Activated naive CD8-positive, alpha-beta T cell treated with anti-CD3 and anti-CD28 coated beads, Interleukin-2, amount 10 ng/mL, durations not matched to agents 7 days and 5 days (primary cell): ENCODE measurements at regions not wholly inside any gene's neighbourhood (a gene's known extent, or its start where the extent isn't known, plus 50 kb on each side); places are given as distances from the start of the nearest gene placed in this dataset.
"Not testable (repeated sequence)": the region's sequence is repeated elsewhere in the genome, so short reads cannot be mapped to it uniquely, and the experiment has no call there.

Source experiments
- ATAC-seq: fragments of 150-1000 bp; cut with Tn5 transposase; one replicate; pipeline ENCODE4 v1.10.0; 2021; ENCODE audit warnings: low read depth, moderate library complexity
- POLR2A ChIA-PET: fragments of 350-600 bp; sonication (Branson Sonifier 250); formaldehyde crosslinking; loops from one replicate; lab custom pipeline; 2021; ENCODE audit warnings: antibody characterized with exemption; lab: Charles Lee
- DNase-seq: peaks from one replicate; pipeline ENCODE4 v3.0.0; 2021
- H3K27ac Mint-ChIP-seq: one replicate; pipeline ENCODE4 v1.8.0; 2022; ENCODE audit warnings: mild to moderate bottlenecking, mixed read lengths
- H3K27me3 Mint-ChIP-seq: one replicate; pipeline ENCODE4 v1.8.0; 2022; ENCODE audit warnings: mild to moderate bottlenecking, moderate library complexity, mixed read lengths
- H3K36me3 Mint-ChIP-seq: one replicate; pipeline ENCODE4 v1.8.0; 2021; ENCODE audit warnings: mild to moderate bottlenecking, mixed read lengths
- H3K4me1 Mint-ChIP-seq: one replicate; pipeline ENCODE4 v1.8.0; 2021; ENCODE audit warnings: mixed read lengths
- H3K4me3 Mint-ChIP-seq: one replicate; pipeline ENCODE4 v1.8.0; 2022; ENCODE audit warnings: mild to moderate bottlenecking, moderate library complexity, mixed read lengths
- H3K9me3 Mint-ChIP-seq: one replicate; pipeline ENCODE4 v1.8.0; 2021; ENCODE audit warnings: mixed read lengths

DNA sequence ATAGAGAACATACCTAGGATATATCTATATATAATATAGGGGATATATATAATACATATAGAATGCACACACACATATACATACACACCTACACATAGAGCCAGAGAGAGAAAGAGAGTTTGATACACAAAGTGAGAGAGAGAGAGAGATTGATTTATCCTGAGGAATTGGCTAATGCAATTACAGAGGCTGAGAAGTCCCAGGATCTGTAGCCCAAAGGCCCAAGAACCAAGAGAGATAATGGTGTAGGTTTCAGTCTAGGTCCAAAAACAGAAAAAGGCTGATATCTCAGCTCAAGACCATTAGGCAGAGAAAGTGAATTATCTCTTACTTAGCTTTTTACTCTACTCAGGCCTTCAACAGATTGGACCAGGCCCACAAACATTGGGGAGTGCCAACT, 715.0 kb upstream of the LCORL start:
- no peak overlapping the region for H3K27ac Mint-ChIP-seq
- DNase-seq (no peak), ATAC-seq (no peak)
- H3K4me1 Mint-ChIP-seq = no peaks in the 10 kb centered on the region
- H3K9me3 Mint-ChIP-seq = peaks cover 3% of the 10 kb centered on the region
- POLR2A ChIA-PET = no interaction called here
- no peaks in the 10 kb centered on the region for H3K27me3 Mint-ChIP-seq
- no peak overlapping the region for H3K4me3 Mint-ChIP-seq
- no peaks in the 10 kb centered on the region for H3K36me3 Mint-ChIP-seq

DNA sequence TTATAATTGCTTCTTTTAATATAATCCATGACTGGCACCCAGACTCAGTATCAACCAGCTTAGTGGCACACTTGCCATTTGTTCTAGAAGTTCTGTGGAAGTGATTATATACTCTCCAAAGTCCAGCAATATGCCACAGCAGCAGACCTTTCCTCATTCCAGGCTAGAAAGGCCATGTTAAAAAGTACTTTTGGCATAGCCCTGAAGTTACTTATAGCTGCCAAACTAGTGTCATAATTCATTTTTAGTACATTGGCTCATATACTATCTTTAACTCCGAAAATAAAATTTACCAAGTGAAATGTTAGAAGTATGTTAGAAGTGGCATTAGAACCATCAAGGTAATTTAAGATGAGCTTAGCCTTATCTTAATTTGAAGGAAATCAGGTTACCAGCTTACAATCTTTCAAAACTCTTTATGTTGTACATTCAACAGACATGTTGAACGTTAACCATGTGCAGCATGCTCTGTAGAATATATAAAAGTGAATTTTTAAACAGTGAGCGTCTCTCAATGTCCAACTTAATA, 714.2 kb upstream of the LCORL start:
- DNase-seq (no peak), ATAC-seq (no peak)
- Mint-ChIP-seq H3K27ac (no peak overlapping the region), H3K27me3 (no peaks in the 10 kb centered on the region), H3K36me3 (no peaks in the 10 kb centered on the region), H3K4me3 (no peak overlapping the region), H3K9me3 (peaks cover 3% of the 10 kb centered on the region), H3K4me1 (no peaks in the 10 kb centered on the region)
- POLR2A ChIA-PET = no interaction called here

DNA sequence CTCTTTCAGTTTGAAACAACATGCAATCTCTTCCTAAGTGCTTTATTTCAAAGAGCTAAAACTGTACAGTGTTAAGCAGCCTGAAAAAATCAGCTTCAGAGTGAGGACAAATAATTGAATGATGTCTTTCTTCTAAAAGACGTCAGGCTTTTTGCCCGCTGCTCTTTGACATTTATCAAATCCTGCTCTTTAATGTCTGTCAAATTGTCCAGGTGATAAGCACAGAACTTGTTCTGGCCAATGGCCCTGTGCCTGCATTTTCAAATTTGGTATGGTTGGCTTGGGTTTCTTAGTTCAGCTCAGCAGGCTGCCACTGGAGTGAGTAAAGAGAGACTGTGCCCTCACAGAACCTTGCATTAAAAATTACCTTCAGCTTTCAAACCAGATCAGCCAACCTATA, 712.9 kb upstream of the LCORL start:
- Mint-ChIP-seq H3K4me3 (no peak overlapping the region), H3K4me1 (no peaks in the 10 kb centered on the region), H3K27ac (no peak overlapping the region), H3K9me3 (peaks cover 3% of the 10 kb centered on the region), H3K36me3 (no peaks in the 10 kb centered on the region), H3K27me3 (no peaks in the 10 kb centered on the region)
- ATAC-seq (no peak), DNase-seq (no peak)
- POLR2A ChIA-PET = no interaction called here

DNA sequence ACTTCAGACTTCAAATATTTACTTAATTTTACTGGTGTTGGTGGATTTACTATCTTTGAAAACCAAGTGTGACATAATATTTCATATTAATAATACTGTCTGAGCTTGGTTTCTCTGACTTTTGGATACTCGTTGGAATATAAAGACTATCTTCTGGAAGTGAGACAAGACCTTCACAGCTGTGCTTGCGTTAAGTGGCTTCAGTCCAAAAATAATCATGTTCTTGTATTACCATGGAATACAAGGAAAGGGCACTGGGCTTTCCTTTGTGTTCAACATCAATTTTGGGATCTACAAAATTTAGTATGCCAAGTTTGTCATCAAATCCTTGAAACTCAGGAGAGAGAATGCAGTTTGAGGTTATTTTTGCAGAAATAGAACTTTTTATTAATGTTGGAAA, 712.4 kb upstream of the LCORL start:
- no peaks in the 10 kb centered on the region for H3K36me3 Mint-ChIP-seq
- H3K9me3 Mint-ChIP-seq = peaks cover 3% of the 10 kb centered on the region
- no peak overlapping the region for H3K27ac Mint-ChIP-seq
- H3K4me1 Mint-ChIP-seq = no peaks in the 10 kb centered on the region
- DNase-seq = no peak
- no peaks in the 10 kb centered on the region for H3K27me3 Mint-ChIP-seq
- no peak for ATAC-seq
- H3K4me3 Mint-ChIP-seq = no peak overlapping the region
- POLR2A ChIA-PET = no interaction called here

DNA sequence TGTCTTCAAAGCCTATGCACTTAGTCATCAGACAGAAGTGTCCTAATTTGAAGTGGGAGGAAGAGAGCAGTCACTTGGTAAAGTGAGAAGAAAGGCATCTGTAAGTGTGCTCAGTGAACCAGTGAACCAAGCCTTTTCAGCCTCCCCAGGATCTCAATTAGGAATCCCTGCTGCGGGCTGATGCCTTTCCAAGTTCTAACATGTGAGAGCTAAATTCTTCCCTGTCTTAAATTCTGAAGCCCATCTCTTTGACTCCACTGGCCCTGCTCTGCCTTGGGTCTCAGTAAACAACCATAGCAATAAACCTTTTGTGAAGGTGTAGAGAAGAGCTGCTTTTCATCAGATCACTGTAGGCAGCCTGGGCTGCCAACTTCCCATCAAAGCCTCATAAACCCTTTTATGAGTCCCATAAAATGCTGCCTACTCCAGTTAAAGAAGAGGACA, 701.2 kb upstream of the LCORL start:
- H3K36me3 Mint-ChIP-seq = no peaks in the 10 kb centered on the region
- H3K27ac Mint-ChIP-seq = no peak overlapping the region
- H3K9me3 Mint-ChIP-seq = peaks cover 3% of the 10 kb centered on the region
- POLR2A ChIA-PET = no interaction called here
- no peaks in the 10 kb centered on the region for H3K4me1 Mint-ChIP-seq
- H3K4me3 Mint-ChIP-seq = no peak overlapping the region
- no peak for DNase-seq
- no peak for ATAC-seq
- H3K27me3 Mint-ChIP-seq = no peaks in the 10 kb centered on the region

DNA sequence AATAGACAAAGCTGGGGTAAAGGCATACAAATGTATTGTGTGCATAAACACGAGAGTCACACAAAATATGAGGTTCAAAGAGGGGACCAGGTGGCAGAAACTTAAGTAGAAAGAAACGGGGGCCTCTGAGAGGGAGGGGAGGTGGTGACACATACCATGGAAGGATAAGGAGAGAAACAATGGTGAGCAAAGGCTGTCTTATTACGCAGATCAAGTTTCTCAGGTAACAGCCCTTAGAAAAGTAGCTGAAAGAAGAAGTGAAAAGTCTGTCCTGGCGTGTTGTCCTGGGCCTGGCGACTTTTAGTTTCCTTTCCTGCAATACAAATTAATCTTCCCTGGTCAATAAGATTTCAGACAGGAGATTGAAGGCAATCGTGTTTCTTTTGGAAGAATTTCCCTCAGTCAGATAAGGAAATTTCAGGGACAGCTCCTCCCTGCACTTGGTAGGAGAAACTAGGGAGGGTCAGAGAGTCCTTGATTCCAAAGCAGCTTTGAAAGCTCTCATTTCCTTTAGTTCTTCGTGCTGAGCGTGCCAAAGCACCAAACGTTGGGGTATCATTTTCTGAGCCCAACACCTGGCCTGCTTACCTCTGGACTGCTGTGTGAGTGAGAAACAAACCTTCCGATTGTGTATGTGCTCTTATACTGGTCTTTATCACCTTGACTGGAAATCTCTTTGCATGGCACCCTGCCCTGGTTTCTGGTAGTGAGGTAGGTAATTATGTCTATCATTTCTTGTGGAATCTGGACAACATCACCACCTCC, 676.7 kb upstream of the LCORL start:
- Mint-ChIP-seq H3K4me3 (no peak overlapping the region), H3K36me3 (no peaks in the 10 kb centered on the region), H3K9me3 (peaks cover 1% of the 10 kb centered on the region), H3K27ac (no peak overlapping the region), H3K27me3 (peaks cover 4% of the 10 kb centered on the region), H3K4me1 (no peaks in the 10 kb centered on the region)
- no peak for DNase-seq
- no peak for ATAC-seq
- POLR2A ChIA-PET = no interaction called here

DNA sequence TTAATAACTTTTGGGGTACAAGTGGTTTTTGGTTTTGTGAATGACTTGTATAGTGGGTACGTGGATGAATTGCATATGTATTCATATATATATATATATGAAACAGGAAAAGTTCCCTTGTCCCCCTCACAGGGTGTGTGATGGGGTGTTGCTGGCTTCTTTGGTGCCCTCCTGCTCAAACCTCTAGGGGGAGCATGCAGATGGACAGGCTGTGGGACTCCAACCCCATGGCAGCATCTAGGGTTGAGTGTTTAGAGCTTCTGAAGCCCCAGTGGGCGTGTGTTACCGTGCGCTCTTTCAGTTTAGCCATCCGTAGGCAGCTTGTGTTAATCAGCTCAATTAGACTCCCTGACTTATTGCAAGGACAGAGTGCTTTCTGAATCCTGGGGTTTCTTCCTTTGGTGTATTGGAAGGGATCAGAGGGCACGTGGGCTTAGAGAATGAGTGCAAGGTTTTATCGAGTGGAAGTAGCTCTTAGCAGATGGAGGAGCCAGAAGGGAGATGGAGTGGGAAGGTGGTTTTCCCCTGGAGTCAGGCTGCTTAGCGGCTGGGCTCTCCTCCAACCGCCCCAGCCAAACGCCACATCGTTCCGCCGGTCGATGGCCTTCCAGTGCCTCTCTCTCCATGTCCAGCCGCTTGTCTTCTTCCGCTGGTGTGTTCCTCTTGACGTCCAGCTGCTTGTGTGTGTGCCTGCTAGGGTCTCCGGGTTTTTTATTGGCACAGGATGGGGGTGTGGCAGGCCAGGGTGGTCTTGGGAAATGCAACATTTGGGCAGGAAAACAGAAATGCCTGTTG, 674.4 kb upstream of the LCORL start:
- POLR2A ChIA-PET = no interaction called here
- Mint-ChIP-seq H3K27ac (no peak overlapping the region), H3K27me3 (peaks cover 2% of the 10 kb centered on the region), H3K36me3 (no peaks in the 10 kb centered on the region), H3K4me1 (no peaks in the 10 kb centered on the region), H3K4me3 (no peak overlapping the region), H3K9me3 (no peaks in the 10 kb centered on the region)
- DNase-seq (no peak), ATAC-seq (no peak)

DNA sequence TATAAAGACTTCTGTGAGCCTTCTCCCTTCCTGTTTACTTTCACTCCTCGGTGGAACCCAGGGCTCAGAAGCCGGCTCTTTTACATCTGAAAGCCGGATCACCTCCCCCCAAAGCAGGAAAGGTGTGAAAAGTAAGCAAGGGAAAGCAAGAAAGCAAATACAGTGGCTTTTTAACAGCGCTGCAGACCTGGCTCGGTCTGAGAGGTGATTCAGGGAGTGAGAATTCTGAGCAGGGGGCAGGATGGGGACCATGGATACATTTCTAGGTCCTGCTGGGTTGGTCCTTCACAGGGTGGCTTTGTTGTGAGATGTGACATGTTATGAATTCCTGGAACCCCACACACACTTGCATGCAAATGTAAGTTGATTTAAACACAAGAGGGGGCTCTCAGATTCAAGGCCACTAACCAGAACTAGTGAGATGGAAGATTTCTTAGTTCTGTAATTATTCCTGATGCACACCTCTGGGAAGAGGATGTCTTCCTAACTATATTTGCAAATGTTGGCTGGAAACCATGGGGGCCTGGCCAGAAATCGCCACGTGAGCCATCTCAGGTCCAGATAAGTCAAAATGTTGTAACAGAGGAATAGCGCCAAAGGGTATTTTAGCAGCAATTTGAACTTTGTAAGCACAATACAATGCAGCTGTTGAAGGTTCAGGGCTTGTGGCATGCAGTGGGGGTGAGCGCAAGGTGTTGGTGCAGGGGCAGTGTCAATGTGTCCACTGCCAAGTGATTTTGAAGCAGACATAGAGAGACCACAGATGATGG, 670.1 kb upstream of the LCORL start:
- DNase-seq (no peak), ATAC-seq (no peak)
- Mint-ChIP-seq H3K9me3 (no peaks in the 10 kb centered on the region), H3K36me3 (no peaks in the 10 kb centered on the region), H3K27me3 (peaks cover 2% of the 10 kb centered on the region), H3K4me1 (no peaks in the 10 kb centered on the region), H3K4me3 (no peak overlapping the region), H3K27ac (no peak overlapping the region)
- POLR2A ChIA-PET = no interaction called here

DNA sequence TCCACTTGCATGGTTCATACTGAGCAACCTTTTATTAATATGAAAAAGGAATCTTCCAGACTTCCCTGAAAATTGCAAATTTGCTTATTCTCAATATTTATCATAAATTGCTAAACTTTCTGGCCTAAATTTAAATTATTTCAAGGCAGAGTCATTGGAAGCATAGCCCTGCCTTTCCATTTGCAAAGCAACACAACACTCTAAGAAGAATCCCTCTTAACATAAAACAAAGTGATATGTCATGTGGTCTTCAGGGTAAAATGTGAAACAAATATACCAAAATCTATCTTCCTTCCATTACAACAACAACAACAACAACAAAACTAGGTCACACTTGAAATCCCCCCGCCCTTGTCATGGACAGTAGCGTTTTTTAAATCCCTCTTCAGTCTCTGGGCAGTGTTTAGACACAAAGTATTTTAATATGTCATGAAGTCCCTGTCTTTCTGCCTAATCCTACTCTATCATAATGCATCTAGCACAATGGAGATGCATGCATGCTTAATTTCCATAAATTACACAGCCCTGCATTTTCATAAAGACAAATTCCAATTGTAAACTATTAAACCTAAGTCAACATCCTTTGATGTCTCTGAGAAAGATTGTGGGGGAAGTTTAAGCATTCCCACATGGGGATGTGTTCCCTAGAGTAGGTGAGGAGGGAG, 668.9 kb upstream of the LCORL start:
- POLR2A ChIA-PET = no interaction called here
- no peaks in the 10 kb centered on the region for H3K36me3 Mint-ChIP-seq
- no peaks in the 10 kb centered on the region for H3K4me1 Mint-ChIP-seq
- no peaks in the 10 kb centered on the region for H3K9me3 Mint-ChIP-seq
- H3K4me3 Mint-ChIP-seq = no peak overlapping the region
- DNase-seq (no peak), ATAC-seq (no peak)
- peaks cover 2% of the 10 kb centered on the region for H3K27me3 Mint-ChIP-seq
- H3K27ac Mint-ChIP-seq = no peak overlapping the region

DNA sequence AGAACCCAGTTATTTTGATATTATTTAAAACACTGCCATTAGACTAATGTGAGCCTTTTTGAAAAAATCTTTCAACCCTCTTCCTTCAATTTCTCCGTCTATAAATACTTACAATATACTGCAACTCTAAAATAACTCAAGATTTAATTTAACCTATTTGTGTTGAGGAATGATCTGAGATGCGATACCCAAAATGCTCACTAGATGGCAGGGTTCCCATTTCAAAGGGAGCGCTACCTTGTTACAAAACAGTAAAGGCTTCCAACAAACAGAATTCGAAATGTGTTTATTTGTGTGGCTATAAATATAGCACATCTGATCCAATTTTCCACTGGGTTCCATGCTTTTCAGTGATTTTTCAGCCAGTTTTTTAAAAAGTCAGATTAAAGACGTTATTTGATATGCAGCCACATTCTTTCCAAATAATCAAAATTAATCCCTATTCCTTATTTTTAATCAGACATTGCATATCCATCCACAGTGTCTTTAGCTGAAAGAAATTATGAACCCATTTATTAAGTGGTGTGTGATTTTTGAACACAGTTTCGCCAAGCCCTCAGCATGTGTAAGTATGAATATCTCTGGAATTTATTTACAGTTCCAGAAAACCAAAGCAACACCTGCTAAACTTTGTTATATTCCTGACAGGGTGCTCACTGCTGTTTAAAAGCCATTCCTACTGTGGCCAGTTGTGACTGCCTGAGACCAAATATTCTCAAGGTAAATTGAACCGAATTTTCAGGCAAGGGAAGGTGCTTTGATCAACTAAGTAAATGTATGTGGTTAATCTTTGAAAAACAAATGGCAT, 668.0 kb upstream of the LCORL start:
- no peak overlapping the region for H3K27ac Mint-ChIP-seq
- POLR2A ChIA-PET = no interaction called here

DNA sequence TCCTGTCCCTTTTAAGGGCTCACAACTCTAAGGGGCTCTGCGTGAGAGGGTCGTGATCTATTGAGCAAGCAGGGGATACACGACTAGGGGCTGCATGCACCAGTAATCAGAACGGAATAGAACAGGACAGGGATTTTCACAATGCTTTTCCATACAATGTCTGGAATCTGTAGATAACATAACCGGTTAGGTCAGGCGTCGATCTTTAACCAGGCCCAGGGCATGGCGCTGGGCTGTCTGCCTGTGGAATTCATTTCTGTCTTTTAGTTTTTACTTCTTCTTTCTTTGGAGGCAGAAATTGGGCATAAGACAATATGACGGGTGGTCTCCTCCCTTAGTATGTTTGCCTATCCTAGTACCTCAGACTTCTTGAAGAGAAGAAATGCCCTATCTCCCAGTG, 666.8 kb upstream of the LCORL start:
- H3K4me3 Mint-ChIP-seq, ATAC-seq, H3K27me3 Mint-ChIP-seq, DNase-seq, H3K4me1 Mint-ChIP-seq, H3K27ac Mint-ChIP-seq, POLR2A ChIA-PET, H3K36me3 Mint-ChIP-seq, H3K9me3 Mint-ChIP-seq: not testable (repeated sequence)

More for the DNA sequence above, 668.0 kb upstream of the LCORL start:
- peaks cover 2% of the 10 kb centered on the region for H3K27me3 Mint-ChIP-seq
- no peak for ATAC-seq
- no peak for DNase-seq
- H3K36me3 Mint-ChIP-seq = no peaks in the 10 kb centered on the region
- no peaks in the 10 kb centered on the region for H3K4me1 Mint-ChIP-seq
- H3K4me3 Mint-ChIP-seq = no peak overlapping the region
- H3K9me3 Mint-ChIP-seq = no peaks in the 10 kb centered on the region

DNA sequence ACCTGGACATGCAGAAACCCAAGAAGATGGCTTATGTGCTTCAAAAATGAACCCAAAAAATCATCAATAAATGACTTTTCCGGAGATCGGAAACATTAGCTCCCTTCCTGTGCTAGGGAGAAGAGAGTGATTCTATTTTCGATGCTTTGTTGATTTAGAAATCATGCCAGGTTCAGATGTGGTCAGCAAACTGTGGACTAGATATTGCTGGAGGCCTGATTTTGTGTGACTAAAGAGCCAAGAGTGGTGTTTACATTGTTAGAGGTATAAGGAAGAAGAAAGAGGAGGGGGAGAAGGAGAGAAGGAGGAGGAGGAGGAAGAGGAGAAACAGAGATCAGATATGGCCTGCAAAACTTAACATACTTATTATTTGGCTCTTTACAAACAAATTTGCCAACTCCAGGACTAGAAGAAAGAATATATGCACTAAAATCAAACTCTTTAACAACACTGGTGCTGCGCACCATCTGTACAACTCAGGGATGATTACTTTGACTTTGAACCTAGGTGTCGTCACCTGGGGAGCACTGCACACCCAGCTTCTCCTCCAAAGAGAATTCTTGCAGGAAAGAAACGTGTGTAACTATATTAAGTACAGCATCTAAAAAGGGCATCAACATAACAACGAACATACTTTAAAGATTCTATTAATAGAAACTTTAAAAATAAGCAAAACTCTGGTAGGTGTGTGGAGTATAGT, 664.9 kb upstream of the LCORL start:
- H3K4me1 Mint-ChIP-seq = no peaks in the 10 kb centered on the region
- no peaks in the 10 kb centered on the region for H3K27me3 Mint-ChIP-seq
- H3K4me3 Mint-ChIP-seq = no peak overlapping the region
- H3K36me3 Mint-ChIP-seq = no peaks in the 10 kb centered on the region
- ATAC-seq = no peak
- DNase-seq = no peak
- no peak overlapping the region for H3K27ac Mint-ChIP-seq
- H3K9me3 Mint-ChIP-seq = no peaks in the 10 kb centered on the region
- POLR2A ChIA-PET = no interaction called here
